Astrocyte of the hippocampus (primary cell): ENCODE measurements at regions not wholly inside any gene's neighbourhood (a gene's known extent, or its start where the extent isn't known, plus 50 kb on each side); places are given as distances from the start of the nearest gene placed in this dataset.
A peak's percentile ranks its signal among the peaks of the same experiment; 100 is the strongest.

Experiments used
- DNase-seq: peaks from one replicate; pipeline ENCODE4 v3.0.0; 2011; ENCODE audit warnings: low read depth, low spot score

- DNase-seq, result no peak
These were observed 413.4 kb downstream of the ZNF536 start for GRCh38 chr19:30785458-30786137.

- DNase-seq, result peak; percentile 23
These were observed 412.8 kb downstream of the ZNF536 start for GRCh38 chr19:30784850-30785457.

- DNase-seq, result no peak
These were observed 411.8 kb downstream of the ZNF536 start for GRCh38 chr19:30783936-30784335.

- no peak for DNase-seq
These were observed 411.0 kb downstream of the ZNF536 start for GRCh38 chr19:30783212-30783611.

DNA sequence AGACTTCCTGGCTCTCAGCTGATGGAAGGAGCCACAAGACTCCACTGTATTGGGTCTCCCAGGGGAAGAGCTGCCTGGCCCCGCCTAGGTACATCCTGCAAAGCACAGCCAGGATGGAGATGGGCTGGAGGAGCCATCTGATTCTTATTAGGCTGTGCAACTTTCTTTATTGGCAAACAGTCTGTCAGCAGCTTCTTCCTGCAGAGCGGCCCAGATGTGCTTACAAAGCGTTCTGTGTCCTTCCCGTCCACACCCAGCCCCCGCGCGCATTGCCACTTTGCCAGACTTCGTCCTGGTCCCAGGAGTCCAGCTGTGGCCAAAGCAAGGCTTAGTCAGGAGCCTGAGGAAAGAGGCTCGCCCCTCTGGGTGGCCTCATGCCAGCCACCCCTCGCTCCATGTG is 409.3 kb downstream of the ZNF536 start:
- DNase-seq, result no peak

DNA sequence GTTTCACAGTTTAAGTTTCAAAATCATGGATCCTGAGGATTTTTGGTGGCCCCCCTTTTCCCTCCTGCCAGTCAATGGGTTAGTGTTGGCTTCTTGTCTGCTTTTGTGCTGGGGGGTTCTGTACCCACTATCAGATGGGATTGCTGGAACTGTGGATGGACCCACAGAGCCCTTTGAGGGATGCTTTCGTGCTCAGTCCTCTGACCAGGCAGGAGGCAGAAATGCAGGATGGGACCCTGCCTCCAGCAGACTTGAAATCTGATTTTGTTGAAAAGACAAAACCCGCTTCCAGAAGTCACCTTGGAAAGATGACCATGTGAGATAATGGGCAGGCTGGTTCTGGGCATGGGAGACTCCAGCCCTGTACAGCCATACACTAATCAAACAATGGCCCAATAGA is 408.9 kb downstream of the ZNF536 start:
- DNase-seq, result no peak

DNA sequence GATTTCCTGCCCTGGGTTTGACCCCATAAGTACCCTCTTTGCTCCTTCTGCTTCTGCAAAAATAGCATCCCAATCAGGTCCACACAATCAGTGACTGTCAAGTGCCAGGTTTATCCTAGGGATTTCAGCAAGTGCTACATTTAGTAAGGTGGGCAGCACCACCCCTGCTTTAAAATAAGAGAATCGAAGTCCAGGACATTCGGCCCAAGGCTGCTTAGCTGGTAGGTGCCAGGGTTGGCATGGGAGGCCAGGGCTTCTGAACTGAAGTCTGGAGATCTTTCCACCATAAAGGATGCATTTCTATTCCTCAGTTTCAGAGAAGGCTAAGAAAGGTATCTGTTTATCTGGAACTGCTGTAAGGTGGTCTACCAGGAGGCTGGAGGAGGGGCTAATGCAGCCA is 408.3 kb downstream of the ZNF536 start:
- no peak for DNase-seq

DNA sequence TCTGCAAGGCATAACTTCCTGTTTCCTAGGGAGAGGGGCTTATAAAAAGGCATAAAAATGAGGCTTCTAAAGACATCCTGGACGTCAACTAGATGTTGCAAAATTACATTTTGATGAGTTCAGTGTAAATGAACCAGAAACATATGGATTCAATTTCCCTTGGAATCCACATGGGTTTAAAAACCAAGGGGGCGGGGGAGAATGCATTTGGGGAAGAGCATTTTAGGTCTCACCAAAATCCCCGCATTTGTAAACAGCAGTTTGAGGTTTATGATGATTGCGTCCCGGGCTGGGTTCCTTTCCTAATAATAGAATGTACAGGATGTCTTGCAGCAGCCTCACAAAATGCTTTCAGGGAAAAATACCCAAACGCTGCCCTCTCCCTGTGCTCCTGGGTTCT is 407.8 kb downstream of the ZNF536 start:
- DNase-seq, result no peak

- DNase-seq, result no peak
These were observed 407.0 kb downstream of the ZNF536 start for GRCh38 chr19:30778961-30779715.

GRCh38 chr19:30778061-30778460 is 405.9 kb downstream of the ZNF536 start:
- DNase-seq, result no peak

DNA sequence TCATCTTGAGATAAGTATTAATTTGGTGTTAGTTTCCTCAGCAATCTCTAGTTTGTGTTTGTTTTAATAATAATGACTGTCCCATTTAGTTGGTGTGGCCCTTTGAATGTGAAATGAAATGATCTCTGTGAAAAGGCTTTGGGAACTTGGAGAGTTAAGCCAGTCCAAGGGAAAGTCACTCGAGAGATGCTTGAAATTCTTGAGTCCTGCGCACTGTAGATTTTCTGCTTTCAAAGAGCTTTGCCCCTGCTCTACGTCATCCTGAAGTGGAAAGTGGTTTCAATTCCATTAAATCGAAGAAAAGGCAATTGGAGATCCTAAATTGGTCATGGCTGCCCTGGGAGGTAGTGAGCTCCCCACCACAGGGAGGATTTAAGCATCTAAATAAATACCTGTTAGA is 403.8 kb downstream of the ZNF536 start:
- no peak for DNase-seq

GRCh38 chr19:30774252-30774766 is 402.1 kb downstream of the ZNF536 start:
- DNase-seq, result no peak

DNA sequence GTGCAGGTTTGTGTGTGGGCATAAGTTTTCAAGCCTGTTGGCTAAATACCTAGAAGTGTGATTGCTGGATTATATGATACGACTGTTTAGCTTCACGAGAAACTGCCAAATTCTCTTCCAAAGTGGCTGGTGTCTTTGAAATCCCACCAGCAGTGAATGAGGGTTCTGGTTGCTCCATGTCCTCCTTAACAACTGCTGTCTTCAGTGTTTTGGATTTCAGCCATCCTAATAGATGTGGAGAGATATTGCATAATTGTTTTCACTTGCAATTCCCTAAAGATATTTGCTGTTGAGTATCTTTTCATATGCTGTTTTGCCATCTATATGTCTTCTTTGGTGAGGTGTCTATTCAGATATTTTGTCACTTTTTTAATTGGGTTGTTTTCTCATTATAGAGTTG is 390.5 kb downstream of the ZNF536 start:
- DNase-seq, result no peak

DNA sequence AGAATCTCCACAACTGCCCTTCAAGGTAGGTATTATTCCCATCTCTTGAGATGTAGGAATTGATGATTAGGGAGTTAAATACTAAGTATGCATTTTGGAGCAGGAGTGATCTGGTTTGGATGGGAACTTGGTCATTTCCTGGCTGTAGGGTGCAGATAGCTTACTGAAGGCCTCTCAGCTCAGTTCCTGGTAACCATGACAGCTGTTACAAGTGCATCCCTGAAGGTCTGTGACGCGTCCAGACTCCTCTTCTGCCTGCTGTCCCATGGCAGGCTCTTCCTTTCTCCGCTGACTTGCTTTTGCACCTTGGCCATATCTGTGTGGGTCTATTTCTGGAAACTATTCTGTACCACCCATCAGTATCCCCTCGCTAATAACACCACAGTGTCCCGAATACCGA is 387.8 kb downstream of the ZNF536 start:
- no peak for DNase-seq

GRCh38 chr19:30757837-30758617 is 385.8 kb downstream of the ZNF536 start:
- no peak for DNase-seq

- DNase-seq, result no peak
These were observed 385.1 kb downstream of the ZNF536 start for GRCh38 chr19:30757104-30757836.

DNA sequence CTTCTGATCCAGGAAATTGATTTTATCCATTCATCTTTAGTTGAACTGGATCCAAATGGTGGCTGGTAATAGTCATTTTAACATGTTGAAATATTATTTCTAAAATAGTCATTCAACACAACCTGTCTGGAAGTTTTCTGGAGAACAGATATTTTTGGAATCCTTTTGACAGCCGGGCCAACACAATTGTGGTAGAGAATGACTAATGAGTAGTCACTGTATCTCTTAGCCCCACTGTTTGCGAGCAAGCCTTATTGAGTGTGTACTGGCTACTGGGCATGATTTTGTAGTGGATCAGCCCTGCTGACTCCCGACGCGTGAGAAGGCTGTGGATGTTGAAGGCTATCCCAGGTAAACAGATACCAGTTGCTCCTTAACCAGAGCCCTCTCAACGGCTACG is 383.4 kb downstream of the ZNF536 start:
- no peak for DNase-seq

- DNase-seq, result no peak
These were observed 382.0 kb downstream of the ZNF536 start for GRCh38 chr19:30754162-30754561.

DNA sequence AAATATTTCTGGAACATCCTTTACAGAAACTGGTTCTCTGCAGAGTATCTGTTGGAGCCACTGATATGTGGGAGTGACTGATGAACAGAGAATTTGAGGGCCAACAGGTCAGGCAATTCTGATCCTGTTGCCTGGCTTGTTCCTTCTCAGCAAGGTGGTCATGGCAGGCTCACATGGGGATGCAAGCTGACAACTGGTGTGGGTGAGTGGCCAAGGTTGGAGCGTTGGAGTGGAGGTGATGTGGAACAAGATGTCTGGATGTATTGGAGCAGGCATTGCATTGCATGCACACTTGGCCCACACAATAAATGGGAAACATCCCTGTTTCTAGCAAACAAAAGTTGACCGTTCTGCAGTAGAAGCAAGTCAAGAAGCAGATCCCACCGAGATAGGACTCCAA is 380.7 kb downstream of the ZNF536 start:
- DNase-seq, result no peak

- no peak for DNase-seq
These were observed 380.0 kb downstream of the ZNF536 start for GRCh38 chr19:30752201-30752600.

DNA sequence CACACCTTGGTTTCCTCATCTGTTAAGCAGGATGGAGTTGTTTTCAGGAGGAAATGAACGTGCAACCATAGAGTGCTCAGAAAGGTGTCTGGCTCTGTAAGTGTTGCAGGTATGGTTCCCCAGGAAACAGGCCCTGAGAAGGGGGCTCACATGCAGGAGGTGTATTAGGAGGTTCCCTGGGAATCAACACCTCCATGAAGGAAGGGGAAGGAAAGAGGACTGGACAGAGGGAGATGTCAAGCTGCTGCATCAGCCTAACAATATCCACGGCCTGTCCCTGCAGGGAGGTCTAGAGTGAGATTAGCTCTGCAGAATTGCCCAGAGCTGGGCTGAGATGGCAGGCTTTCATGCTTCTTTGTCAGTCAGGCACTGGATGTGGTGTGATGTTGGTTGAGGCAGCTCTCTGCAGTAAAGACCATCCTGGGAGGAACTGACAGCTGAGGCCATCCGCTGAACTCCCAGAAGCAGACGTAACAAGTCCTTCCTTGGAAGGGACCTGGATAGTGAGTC is 373.3 kb downstream of the ZNF536 start:
- no peak for DNase-seq
